Mammary epithelial cell (primary cell): ENCODE measurements at regions not wholly inside any gene's neighbourhood (a gene's known extent, or its start where the extent isn't known, plus 50 kb on each side); places are given as distances from the start of the nearest gene placed in this dataset.

Experiments used
- EZH2 ChIP-seq: IDR thresholded peaks from 2 replicates; pipeline ENCODE4 v1.6.1; 2012; ENCODE audit warnings: low read length, inconsistent platforms, borderline replicate concordance
- TF ChIP-seq, protein P1 (sequence below), 2 donors: IDR thresholded peaks in 1 of 2; conservative IDR thresholded peaks in 1 of 2; 2 replicates each; pipeline ENCODE4 v1.5.1; 2011 to 2012; ENCODE audit warnings: inconsistent platforms in 2 of 2, low read length in 2 of 2, mild to moderate bottlenecking in 2 of 2, control low read depth in 1 of 2, low read depth in 1 of 2; ENCODE audit not compliant: insufficient read depth in 1 of 2; ENCODE audit errors: extremely low read depth in 1 of 2

DNA sequence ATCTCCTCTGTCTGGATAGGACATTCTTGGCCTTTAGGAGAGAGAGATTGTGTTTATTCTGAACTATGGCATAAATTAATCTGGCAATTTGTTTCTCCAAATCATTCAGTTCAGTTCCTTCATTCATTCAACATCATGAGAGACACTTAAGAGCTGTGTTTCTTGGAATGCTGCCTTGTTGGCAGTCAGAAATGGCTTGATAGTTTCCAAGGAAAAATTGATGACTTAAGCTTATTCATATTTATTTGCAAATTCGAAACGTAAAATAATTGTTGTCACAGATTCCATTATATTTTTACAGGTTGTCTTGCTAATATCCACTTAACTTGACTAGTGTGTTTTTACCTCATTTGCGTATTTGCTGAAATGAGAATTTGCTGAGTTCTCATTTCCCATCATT lies 393.0 kb downstream of the C12orf75 start:
- TF ChIP-seq, protein P1, sequence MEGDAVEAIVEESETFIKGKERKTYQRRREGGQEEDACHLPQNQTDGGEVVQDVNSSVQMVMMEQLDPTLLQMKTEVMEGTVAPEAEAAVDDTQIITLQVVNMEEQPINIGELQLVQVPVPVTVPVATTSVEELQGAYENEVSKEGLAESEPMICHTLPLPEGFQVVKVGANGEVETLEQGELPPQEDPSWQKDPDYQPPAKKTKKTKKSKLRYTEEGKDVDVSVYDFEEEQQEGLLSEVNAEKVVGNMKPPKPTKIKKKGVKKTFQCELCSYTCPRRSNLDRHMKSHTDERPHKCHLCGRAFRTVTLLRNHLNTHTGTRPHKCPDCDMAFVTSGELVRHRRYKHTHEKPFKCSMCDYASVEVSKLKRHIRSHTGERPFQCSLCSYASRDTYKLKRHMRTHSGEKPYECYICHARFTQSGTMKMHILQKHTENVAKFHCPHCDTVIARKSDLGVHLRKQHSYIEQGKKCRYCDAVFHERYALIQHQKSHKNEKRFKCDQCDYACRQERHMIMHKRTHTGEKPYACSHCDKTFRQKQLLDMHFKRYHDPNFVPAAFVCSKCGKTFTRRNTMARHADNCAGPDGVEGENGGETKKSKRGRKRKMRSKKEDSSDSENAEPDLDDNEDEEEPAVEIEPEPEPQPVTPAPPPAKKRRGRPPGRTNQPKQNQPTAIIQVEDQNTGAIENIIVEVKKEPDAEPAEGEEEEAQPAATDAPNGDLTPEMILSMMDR (conservative IDR thresholded peaks at IDR 0.05 in 1 of 2, IDR thresholded peaks at IDR 0.05 in 1 of 2; ENCODE audit: extremely low read depth in 1 of 2, insufficient read depth in 1 of 2, low read depth in 1 of 2, low read length in 2 of 2), result no peak
- no peak for TF ChIP-seq EZH2
